HEK293 (cell line): ENCODE measurements at regions not wholly inside any gene's neighbourhood (a gene's known extent, or its start where the extent isn't known, plus 50 kb on each side); places are given as distances from the start of the nearest gene placed in this dataset.

Source experiments
- CTCF ChIA-PET: fragments of 350-600 bp; formaldehyde crosslinking; extraction: SDS; loops from one replicate; lab custom pipeline; 2021; ENCODE audit warnings: antibody characterized with exemption; lab: Yijun Ruan, JAX
- POLR2A ChIA-PET: fragments of 300-600 bp; formaldehyde crosslinking; extraction: SDS; loops from one replicate; lab custom pipeline; 2020; ENCODE audit warnings: antibody characterized with exemption, inconsistent platforms; lab: Yijun Ruan, JAX
- H3K27ac ChIP-seq: fragments of 200-500 bp; sonication (Bioruptor generic); 2 replicates; pipeline ENCODE4 v1.5.1; 2014; ENCODE audit warnings: low read depth, low read length, control low read depth, inconsistent platforms; ENCODE audit errors: extremely low read depth
- H3K36me3 ChIP-seq, 2 experiments: fragments of 200-500 bp in 1 of 2; sonication (Bioruptor generic) in 1 of 2; 1 replicate in 1 of 2; 2 replicates in 1 of 2; pipeline ENCODE4 v1.5.1; 2014 to 2017; ENCODE audit warnings: inconsistent platforms in 2 of 2, low read length in 2 of 2; ENCODE audit not compliant: control insufficient read depth in 2 of 2, insufficient read depth in 1 of 2
- H3K4me1 ChIP-seq: fragments of 200-500 bp; sonication (Bioruptor generic); 2 replicates; pipeline ENCODE4 v1.5.1; 2014; ENCODE audit warnings: mild to moderate bottlenecking, low read length, inconsistent platforms; ENCODE audit not compliant: control insufficient read depth, insufficient read depth
- H3K4me3 ChIP-seq: 2 replicates; pipeline ENCODE4 v1.5.1; 2011; ENCODE audit warnings: low read depth, mild to moderate bottlenecking, control low read depth, low read length, moderate library complexity
- H3K9me3 ChIP-seq: fragments of 200-500 bp; sonication (Bioruptor generic); 2 replicates; pipeline ENCODE4 v1.5.1; 2014; ENCODE audit warnings: low read depth, low read length, inconsistent platforms; ENCODE audit not compliant: control insufficient read depth, insufficient read depth
- BCL11B ChIP-seq: fragments of 450-650 bp; formaldehyde crosslinking; IDR thresholded peaks from 2 replicates; pipeline ENCODE4 v1.5.1; 2016; ENCODE audit warnings: low read depth, missing biosample characterization, missing genetic modification characterization
- GFI1B ChIP-seq: fragments of 450-650 bp; formaldehyde crosslinking; IDR thresholded peaks from 2 replicates; pipeline ENCODE4 v1.5.1; 2016; ENCODE audit warnings: missing biosample characterization, missing genetic modification characterization
- KLF17 ChIP-seq: fragments of 450-650 bp; formaldehyde crosslinking; IDR thresholded peaks from 2 replicates; pipeline ENCODE4 v1.5.1; 2016; ENCODE audit warnings: missing biosample characterization, missing genetic modification characterization
- REST ChIP-seq: fragments of 450-650 bp; formaldehyde crosslinking; IDR thresholded peaks from 2 replicates; pipeline ENCODE4 v1.5.1; 2016; ENCODE audit warnings: missing biosample characterization, missing genetic modification characterization
- ZNF24 ChIP-seq: fragments of 450-650 bp; formaldehyde crosslinking; IDR thresholded peaks from 2 replicates; pipeline ENCODE4 v1.5.1; 2016; ENCODE audit warnings: missing biosample characterization, missing genetic modification characterization
- ZNF350 ChIP-seq: fragments of 450-650 bp; formaldehyde crosslinking; IDR thresholded peaks from 2 replicates; pipeline ENCODE4 v1.5.0; 2017; ENCODE audit warnings: missing biosample characterization, mild to moderate bottlenecking, missing genetic modification characterization
- ZNF449 ChIP-seq: fragments of 450-650 bp; formaldehyde crosslinking; IDR thresholded peaks from 2 replicates; pipeline ENCODE4 v1.5.1; 2017; ENCODE audit warnings: missing biosample characterization, mild to moderate bottlenecking, missing genetic modification characterization, moderate library complexity
- ZNF561 ChIP-seq: fragments of 450-650 bp; IDR thresholded peaks from 2 replicates; pipeline ENCODE4 v1.5.1; 2018; ENCODE audit warnings: missing biosample characterization, missing genetic modification characterization, borderline replicate concordance
- ZNF623 ChIP-seq: fragments of 450-650 bp; formaldehyde crosslinking; IDR thresholded peaks from 2 replicates; pipeline ENCODE4 v1.5.1; 2016; ENCODE audit warnings: missing biosample characterization, missing genetic modification characterization
- ZNF658 ChIP-seq: fragments of 450-650 bp; formaldehyde crosslinking; IDR thresholded peaks from 2 replicates; pipeline ENCODE4; 2016; ENCODE audit warnings: missing biosample characterization, missing genetic modification characterization
- ZNF670 ChIP-seq: fragments of 450-650 bp; formaldehyde crosslinking; IDR thresholded peaks from 2 replicates; pipeline ENCODE4 v1.5.1; 2016; ENCODE audit warnings: missing biosample characterization, missing genetic modification characterization, low read depth
- ZNF677 ChIP-seq: fragments of 450-650 bp; IDR thresholded peaks from 2 replicates; pipeline ENCODE4 v1.5.0; 2018; ENCODE audit warnings: missing biosample characterization, mild to moderate bottlenecking, missing genetic modification characterization, moderate library complexity
- ZXDB ChIP-seq: fragments of 450-650 bp; formaldehyde crosslinking; IDR thresholded peaks from 2 replicates; pipeline ENCODE4 v1.5.1; 2016; ENCODE audit warnings: missing biosample characterization, missing genetic modification characterization
- TF ChIP-seq, protein P1 (sequence below): fragments of 450-650 bp; formaldehyde crosslinking; IDR thresholded peaks from 2 replicates; pipeline ENCODE4 v1.5.1; 2017; ENCODE audit warnings: missing biosample characterization, missing genetic modification characterization
- TF ChIP-seq, protein P2 (sequence below): fragments of 450-650 bp; formaldehyde crosslinking; IDR thresholded peaks from 2 replicates; pipeline ENCODE4 v1.5.1; 2016; ENCODE audit warnings: missing biosample characterization, missing genetic modification characterization
- TF ChIP-seq, protein P3 (sequence below): fragments of 450-650 bp; formaldehyde crosslinking; IDR thresholded peaks from 2 replicates; pipeline ENCODE4 v1.5.1; 2016; ENCODE audit warnings: missing biosample characterization, missing genetic modification characterization

DNA sequence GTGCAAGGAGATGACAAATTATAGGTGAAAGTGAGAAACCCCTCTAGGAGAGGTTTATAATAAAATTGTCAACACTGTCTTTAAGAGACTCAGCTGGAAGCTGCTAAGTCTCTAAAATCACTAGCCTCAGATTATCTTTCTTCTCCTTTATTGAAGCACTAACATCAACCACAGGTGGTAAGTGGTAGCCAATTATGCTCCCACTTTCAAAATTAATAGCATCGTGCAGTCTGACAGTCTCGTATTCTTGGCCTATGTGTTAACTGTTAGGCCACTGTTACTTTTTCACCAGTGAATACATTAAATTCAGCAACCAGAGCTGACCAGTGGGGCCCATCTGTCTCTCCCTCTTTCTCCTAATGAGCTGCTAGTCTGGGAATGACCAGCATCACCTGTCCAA is 674.1 kb downstream of the RAPGEF2 start (continued):
- TF ChIP-seq ZNF350, result no peak
- no peak for TF ChIP-seq ZNF658
- no peak for TF ChIP-seq ZNF623 (tag by site-specific recombination)
- TF ChIP-seq, all 188 proteins: peak for 0

GRCh38 chr4:159777689-159778088 is 674.8 kb downstream of the RAPGEF2 start:
- POLR2A ChIA-PET, result no interaction called here
- H3K4me1 ChIP-seq, result no peaks in the 10 kb centered on the region
- TF ChIP-seq REST (tag by site-specific recombination) (no peak), ZNF561 (no peak), ZXDB (tag by site-specific recombination) (no peak), GFI1B (no peak), ZNF24 (tag by site-specific recombination) (no peak), ZNF670 (tag by site-specific recombination) (no peak), ZNF677 (tag by site-specific recombination) (no peak), KLF17 (tag by site-specific recombination) (no peak), BCL11B (tag by site-specific recombination) (no peak), ZNF449 (tag by site-specific recombination) (no peak)
- TF ChIP-seq, protein P1, sequence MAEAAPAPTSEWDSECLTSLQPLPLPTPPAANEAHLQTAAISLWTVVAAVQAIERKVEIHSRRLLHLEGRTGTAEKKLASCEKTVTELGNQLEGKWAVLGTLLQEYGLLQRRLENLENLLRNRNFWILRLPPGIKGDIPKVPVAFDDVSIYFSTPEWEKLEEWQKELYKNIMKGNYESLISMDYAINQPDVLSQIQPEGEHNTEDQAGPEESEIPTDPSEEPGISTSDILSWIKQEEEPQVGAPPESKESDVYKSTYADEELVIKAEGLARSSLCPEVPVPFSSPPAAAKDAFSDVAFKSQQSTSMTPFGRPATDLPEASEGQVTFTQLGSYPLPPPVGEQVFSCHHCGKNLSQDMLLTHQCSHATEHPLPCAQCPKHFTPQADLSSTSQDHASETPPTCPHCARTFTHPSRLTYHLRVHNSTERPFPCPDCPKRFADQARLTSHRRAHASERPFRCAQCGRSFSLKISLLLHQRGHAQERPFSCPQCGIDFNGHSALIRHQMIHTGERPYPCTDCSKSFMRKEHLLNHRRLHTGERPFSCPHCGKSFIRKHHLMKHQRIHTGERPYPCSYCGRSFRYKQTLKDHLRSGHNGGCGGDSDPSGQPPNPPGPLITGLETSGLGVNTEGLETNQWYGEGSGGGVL (tag by site-specific recombination), result no peak
- TF ChIP-seq, protein P2, sequence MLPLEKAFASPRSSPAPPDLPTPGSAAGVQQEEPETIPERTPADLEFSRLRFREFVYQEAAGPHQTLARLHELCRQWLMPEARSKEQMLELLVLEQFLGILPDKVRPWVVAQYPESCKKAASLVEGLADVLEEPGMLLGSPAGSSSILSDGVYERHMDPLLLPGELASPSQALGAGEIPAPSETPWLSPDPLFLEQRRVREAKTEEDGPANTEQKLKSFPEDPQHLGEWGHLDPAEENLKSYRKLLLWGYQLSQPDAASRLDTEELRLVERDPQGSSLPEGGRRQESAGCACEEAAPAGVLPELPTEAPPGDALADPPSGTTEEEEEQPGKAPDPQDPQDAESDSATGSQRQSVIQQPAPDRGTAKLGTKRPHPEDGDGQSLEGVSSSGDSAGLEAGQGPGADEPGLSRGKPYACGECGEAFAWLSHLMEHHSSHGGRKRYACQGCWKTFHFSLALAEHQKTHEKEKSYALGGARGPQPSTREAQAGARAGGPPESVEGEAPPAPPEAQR (tag by site-specific recombination), result no peak
- TF ChIP-seq, protein P3, sequence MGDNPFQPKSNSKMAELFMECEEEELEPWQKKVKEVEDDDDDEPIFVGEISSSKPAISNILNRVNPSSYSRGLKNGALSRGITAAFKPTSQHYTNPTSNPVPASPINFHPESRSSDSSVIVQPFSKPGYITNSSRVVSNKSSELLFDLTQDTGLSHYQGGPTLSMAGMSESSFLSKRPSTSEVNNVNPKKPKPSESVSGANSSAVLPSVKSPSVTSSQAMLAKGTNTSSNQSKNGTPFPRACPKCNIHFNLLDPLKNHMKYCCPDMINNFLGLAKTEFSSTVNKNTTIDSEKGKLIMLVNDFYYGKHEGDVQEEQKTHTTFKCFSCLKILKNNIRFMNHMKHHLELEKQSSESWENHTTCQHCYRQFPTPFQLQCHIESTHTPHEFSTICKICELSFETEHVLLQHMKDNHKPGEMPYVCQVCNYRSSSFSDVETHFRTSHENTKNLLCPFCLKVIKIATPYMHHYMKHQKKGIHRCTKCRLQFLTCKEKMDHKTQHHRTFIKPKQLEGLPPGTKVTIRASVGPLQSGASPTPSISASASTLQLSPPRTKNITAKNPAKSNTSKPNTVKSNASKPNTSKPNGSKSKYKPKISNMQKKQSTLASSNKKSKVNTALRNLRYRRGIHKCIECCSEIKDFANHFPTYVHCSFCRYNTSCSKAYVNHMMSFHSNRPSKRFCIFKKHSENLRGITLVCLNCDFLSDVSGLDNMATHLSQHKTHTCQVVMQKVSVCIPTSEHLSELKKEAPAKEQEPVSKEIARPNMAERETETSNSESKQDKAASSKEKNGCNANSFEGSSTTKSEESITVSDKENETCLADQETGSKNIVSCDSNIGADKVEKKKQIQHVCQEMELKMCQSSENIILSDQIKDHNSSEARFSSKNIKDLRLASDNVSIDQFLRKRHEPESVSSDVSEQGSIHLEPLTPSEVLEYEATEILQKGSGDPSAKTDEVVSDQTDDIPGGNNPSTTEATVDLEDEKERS (tag by site-specific recombination), result no peak
- CTCF ChIA-PET, result no interaction called here
- H3K4me3 ChIP-seq, result no peak overlapping the region
- no peaks in the 10 kb centered on the region for H3K9me3 ChIP-seq
- no peaks in the 10 kb centered on the region for H3K36me3 ChIP-seq
- H3K27ac ChIP-seq, result no peak overlapping the region
